HL-60 (cell line): ENCODE measurements at regions not wholly inside any gene's neighbourhood (a gene's known extent, or its start where the extent isn't known, plus 50 kb on each side); places are given as distances from the start of the nearest gene placed in this dataset.

Experiments
- TF ChIP-seq, protein P1 (sequence below): IDR thresholded peaks from 2 replicates; pipeline ENCODE4 v1.6.1; 2012; ENCODE audit warnings: low read depth; ENCODE audit not compliant: insufficient replicate concordance
- TF ChIP-seq, protein P2 (sequence below): IDR thresholded peaks from one replicate; pipeline ENCODE4 v1.5.1; 2011; ENCODE audit warnings: low read length, control low read depth, inconsistent platforms; ENCODE audit not compliant: insufficient read depth

DNA sequence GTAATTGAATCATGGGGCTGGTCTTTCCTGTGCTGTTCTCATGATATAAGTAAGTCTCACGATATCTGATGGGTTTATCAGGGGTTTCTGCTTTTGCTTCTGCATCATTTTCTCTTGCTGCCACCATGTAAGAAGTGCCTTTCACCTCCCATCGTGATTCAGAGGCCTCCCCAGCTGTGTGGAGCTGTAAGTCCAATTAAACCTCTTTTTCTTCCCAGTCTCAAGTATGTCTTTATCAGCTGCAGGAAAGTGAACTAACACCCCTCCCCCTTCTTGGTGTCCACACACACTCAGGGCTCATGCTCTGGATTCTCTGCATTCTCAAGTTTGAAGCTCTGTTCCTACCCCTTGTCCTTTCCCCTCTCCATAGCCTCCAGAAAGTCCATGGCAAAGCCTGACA lies 107.1 kb downstream of the THBS2 start:
- TF ChIP-seq, protein P1, sequence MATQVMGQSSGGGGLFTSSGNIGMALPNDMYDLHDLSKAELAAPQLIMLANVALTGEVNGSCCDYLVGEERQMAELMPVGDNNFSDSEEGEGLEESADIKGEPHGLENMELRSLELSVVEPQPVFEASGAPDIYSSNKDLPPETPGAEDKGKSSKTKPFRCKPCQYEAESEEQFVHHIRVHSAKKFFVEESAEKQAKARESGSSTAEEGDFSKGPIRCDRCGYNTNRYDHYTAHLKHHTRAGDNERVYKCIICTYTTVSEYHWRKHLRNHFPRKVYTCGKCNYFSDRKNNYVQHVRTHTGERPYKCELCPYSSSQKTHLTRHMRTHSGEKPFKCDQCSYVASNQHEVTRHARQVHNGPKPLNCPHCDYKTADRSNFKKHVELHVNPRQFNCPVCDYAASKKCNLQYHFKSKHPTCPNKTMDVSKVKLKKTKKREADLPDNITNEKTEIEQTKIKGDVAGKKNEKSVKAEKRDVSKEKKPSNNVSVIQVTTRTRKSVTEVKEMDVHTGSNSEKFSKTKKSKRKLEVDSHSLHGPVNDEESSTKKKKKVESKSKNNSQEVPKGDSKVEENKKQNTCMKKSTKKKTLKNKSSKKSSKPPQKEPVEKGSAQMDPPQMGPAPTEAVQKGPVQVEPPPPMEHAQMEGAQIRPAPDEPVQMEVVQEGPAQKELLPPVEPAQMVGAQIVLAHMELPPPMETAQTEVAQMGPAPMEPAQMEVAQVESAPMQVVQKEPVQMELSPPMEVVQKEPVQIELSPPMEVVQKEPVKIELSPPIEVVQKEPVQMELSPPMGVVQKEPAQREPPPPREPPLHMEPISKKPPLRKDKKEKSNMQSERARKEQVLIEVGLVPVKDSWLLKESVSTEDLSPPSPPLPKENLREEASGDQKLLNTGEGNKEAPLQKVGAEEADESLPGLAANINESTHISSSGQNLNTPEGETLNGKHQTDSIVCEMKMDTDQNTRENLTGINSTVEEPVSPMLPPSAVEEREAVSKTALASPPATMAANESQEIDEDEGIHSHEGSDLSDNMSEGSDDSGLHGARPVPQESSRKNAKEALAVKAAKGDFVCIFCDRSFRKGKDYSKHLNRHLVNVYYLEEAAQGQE: no peak
- TF ChIP-seq, protein P2, sequence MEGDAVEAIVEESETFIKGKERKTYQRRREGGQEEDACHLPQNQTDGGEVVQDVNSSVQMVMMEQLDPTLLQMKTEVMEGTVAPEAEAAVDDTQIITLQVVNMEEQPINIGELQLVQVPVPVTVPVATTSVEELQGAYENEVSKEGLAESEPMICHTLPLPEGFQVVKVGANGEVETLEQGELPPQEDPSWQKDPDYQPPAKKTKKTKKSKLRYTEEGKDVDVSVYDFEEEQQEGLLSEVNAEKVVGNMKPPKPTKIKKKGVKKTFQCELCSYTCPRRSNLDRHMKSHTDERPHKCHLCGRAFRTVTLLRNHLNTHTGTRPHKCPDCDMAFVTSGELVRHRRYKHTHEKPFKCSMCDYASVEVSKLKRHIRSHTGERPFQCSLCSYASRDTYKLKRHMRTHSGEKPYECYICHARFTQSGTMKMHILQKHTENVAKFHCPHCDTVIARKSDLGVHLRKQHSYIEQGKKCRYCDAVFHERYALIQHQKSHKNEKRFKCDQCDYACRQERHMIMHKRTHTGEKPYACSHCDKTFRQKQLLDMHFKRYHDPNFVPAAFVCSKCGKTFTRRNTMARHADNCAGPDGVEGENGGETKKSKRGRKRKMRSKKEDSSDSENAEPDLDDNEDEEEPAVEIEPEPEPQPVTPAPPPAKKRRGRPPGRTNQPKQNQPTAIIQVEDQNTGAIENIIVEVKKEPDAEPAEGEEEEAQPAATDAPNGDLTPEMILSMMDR: no peak
